Esophagus muscularis mucosa (tissue), 3 donors: ENCODE measurements at regions not wholly inside any gene's neighbourhood (a gene's known extent, or its start where the extent isn't known, plus 50 kb on each side); places are given as distances from the start of the nearest gene placed in this dataset.

ENCODE experiments used
- POLR2A ChIP-seq: fragments of 450-650 bp; IDR thresholded peaks from one replicate; pipeline ENCODE4 v1.6.1; 2017; ENCODE audit warnings: antibody characterized with exemption, moderate library complexity, mild to moderate bottlenecking, low read depth
- TF ChIP-seq, protein P1 (sequence below), 3 experiments: fragments of 200-600 bp in 2 of 3; fragments of 450-650 bp in 1 of 3; sonication (generic) in 2 of 3; IDR thresholded peaks; one replicate each; pipeline ENCODE4 v1.5.1; 2017 to 2019; ENCODE audit warnings: antibody characterized with exemption in 3 of 3, mild to moderate bottlenecking in 2 of 3, moderate library complexity in 1 of 3

DNA sequence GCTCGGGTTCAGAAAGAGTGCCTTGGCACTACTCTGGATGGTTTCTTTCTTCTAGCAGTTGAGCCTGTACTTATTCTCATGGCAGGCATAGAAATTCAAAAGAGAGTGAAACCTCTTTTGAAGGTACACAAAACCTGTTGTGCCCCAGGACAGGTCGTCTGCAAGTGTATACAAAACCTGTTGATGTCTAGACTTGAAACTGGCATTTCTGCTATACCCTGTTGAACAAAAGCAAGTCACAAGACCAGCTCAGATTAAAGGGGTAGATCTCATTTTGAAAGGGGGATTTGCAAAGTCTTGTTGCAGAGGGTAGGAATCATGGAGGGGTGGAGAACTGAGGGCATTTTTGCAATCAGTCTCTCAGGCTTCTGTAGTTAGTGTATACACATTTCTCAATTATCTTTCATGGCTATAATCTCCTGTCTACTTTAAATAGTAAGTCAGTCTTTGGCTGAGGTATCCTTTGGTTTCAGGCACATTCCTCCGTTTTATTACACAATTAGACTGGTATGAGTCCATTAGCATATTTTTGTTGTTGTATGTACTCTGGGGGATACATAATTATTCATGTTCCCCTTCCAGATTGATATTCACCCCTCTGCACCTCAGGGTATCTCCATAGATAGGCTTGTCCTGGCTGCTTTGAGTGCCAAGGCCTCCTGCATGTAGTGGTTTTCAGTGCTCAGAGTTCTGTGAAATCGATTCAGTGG lies 251.4 kb downstream of the DTHD1 start:
- TF ChIP-seq, protein P1, sequence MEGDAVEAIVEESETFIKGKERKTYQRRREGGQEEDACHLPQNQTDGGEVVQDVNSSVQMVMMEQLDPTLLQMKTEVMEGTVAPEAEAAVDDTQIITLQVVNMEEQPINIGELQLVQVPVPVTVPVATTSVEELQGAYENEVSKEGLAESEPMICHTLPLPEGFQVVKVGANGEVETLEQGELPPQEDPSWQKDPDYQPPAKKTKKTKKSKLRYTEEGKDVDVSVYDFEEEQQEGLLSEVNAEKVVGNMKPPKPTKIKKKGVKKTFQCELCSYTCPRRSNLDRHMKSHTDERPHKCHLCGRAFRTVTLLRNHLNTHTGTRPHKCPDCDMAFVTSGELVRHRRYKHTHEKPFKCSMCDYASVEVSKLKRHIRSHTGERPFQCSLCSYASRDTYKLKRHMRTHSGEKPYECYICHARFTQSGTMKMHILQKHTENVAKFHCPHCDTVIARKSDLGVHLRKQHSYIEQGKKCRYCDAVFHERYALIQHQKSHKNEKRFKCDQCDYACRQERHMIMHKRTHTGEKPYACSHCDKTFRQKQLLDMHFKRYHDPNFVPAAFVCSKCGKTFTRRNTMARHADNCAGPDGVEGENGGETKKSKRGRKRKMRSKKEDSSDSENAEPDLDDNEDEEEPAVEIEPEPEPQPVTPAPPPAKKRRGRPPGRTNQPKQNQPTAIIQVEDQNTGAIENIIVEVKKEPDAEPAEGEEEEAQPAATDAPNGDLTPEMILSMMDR (IDR thresholded peaks at IDR 0.05), result no peak
- no peak for TF ChIP-seq POLR2A
